Activated CD4-positive, alpha-beta T cell treated with anti-CD3 and anti-CD28 coated beads for 4 hours (primary cell): ENCODE measurements at regions not wholly inside any gene's neighbourhood (a gene's known extent, or its start where the extent isn't known, plus 50 kb on each side); places are given as distances from the start of the nearest gene placed in this dataset.

Experiments used
- DNase-seq, 2 donors: peaks; one replicate each; pipeline ENCODE4 v3.0.0-alpha.2; 2020

- DNase-seq, result no peak
Observed at GRCh38 chr20:22465622-22466446, 118.5 kb downstream of the FOXA2 start.

- DNase-seq, result no peak
Observed at GRCh38 chr20:22464312-22465003, 119.9 kb downstream of the FOXA2 start.

- no peak for DNase-seq
Observed at GRCh38 chr20:22462975-22463914, 121.1 kb downstream of the FOXA2 start.

GRCh38 chr20:22460803-22461202 is 123.6 kb downstream of the FOXA2 start:
- DNase-seq, result no peak

GRCh38 chr20:22460231-22460630 is 124.1 kb downstream of the FOXA2 start:
- DNase-seq, result no peak

GRCh38 chr20:22459754-22460153 is 124.6 kb downstream of the FOXA2 start:
- no peak for DNase-seq

GRCh38 chr20:22456109-22456508 is 128.3 kb downstream of the FOXA2 start:
- no peak for DNase-seq

- DNase-seq, result no peak
Observed at GRCh38 chr20:22455259-22455658, 129.1 kb downstream of the FOXA2 start.

- DNase-seq, result no peak
Observed at GRCh38 chr20:22453244-22454080, 130.9 kb downstream of the FOXA2 start.

GRCh38 chr20:22452442-22453011 is 131.8 kb downstream of the FOXA2 start:
- no peak for DNase-seq

GRCh38 chr20:22450537-22450936 is 133.8 kb downstream of the FOXA2 start:
- DNase-seq, result no peak

GRCh38 chr20:22449188-22449973 is 135.0 kb downstream of the FOXA2 start:
- DNase-seq, result no peak

GRCh38 chr20:22447447-22447778 is 137.0 kb downstream of the FOXA2 start:
- no peak for DNase-seq

- no peak for DNase-seq
Observed at GRCh38 chr20:22446613-22447446, 137.5 kb downstream of the FOXA2 start.

GRCh38 chr20:22442318-22442717 is 142.1 kb downstream of the FOXA2 start:
- DNase-seq, result no peak

GRCh38 chr20:22438926-22439325 is 145.4 kb downstream of the FOXA2 start:
- DNase-seq, result no peak

- no peak for DNase-seq
Observed at GRCh38 chr20:22438346-22438745, 146.0 kb downstream of the FOXA2 start.

- DNase-seq, result no peak
Observed at GRCh38 chr20:22437354-22437753, 147.0 kb downstream of the FOXA2 start.

GRCh38 chr20:22431419-22431818 is 153.0 kb downstream of the FOXA2 start:
- DNase-seq, result no peak

GRCh38 chr20:22430746-22431168 is 153.6 kb downstream of the FOXA2 start:
- DNase-seq, result no peak
